ENCODE measurements at regions not wholly inside any gene's neighbourhood (a gene's known extent, or its start where the extent isn't known, plus 50 kb on each side); places are given as distances from the start of the nearest gene placed in this dataset.
"Not testable (repeated sequence)": the region's sequence is repeated elsewhere in the genome, so short reads cannot be mapped to it uniquely, and the experiment has no call there.

DNA sequence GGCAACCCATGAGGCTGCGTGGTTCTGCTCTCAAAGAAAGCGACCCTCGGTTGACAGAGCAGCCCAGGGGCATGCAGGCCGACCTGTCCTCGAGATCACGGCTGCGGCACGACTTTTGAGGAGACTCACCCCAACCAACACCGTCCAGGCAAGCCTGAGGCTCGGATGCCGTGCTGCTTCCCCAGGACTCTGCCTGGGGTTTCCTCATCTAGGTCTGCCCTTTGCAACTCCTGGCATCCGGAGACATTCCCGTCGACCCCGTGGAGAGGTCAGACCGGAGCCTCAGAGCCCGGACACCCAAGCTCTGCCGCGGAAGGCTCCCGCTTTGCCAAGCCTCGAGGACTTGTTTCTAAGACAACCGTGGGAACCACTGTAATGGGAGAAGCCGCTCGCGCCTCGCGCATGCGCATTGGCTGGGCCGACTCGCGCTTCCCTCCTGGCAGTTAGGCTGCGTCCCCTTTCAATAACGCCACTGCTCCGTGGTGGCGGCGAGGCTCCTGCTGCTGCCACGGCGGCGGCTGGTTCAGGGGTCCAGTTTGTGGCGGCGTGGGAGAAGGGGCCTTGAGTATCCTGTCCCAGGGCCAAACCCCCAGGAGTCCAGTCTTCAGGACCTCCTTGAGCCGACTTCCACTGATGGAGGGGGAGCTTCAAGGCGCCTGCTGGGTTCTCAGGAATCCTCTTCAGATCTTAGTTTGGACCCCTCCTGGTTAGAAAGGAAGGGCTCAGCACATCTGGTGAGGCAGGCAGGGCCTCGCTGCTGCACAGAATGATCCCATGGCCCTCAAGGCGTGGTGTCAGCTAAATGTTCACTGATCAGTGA lies 101.7 kb upstream of the ZNF337 start:
- not testable (repeated sequence) for DNase-seq (ENCODE audit: low spot score)

- DNase-seq (ENCODE audit: low spot score) = not testable (repeated sequence)
Measured at GRCh38 chr20:25797062-25797461, 100.4 kb upstream of the ZNF337 start.

DNA sequence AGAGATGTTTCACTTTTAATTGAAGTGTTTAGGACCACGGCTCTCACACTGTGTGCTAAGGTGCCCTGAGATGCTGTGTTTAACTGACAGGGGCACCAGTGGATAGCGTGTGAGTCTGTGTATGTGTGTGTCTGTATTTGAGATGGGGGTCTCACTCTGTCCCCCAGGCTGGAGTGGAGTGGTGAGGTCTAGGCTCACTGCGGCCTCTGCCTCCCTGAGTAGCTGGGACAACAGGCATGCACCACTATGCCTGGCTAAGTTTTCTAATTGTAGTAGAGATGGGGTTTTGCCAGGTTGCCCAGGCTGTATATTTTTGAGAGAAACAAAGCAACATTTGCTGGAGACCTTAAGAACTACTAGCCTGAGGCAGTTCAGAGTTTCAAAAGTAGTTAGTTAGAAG lies 80.6 kb upstream of the ZNF337 start:
- DNase-seq (ENCODE audit: low spot score) = not testable (repeated sequence)

DNA sequence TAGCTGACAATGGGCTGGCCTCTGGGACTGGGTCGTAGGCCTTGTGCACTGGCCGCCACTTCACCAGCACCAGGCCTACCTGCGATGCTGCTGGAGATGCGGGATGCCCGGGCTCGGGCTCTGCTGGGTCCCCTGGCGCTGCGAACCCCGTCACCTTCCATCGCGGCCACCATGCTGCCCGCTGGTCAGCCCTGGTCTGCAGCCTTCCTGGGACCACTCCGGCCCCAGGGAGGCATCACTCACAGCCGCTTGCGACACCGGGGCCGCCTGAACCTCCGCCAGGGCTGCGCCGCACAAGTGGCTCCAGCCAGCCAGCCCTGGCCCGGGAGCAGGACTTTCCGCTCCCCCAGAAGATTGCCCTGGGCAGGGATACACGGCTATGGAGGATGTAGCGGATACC lies 78.1 kb upstream of the ZNF337 start:
- DNase-seq (ENCODE audit: low spot score) = not testable (repeated sequence)

- not testable (repeated sequence) for DNase-seq (ENCODE audit: low spot score)
Measured at GRCh38 chr20:25774203-25774602, 77.5 kb upstream of the ZNF337 start.

GRCh38 chr20:25772437-25772836 lies 75.8 kb upstream of the ZNF337 start:
- not testable (repeated sequence) for DNase-seq (ENCODE audit: low spot score)

DNA sequence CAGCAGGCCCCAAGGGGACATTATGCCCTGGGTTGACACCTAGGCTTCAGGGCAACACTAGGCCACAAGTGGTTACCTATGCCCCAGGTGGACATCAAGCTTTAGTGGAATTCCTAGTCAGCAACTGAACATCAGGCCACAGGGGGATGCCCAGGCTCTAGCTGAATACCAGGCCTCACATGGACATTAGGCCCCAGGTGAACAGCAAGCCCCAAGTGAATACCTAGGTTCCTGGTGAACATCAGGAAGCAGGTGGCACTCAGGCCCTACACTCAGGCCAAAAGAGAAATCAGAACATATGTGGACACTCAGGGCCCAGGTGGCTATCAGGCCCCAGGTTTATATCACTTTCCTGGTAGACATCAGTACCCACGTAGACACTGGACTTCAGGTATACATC lies 75.2 kb upstream of the ZNF337 start:
- not testable (repeated sequence) for DNase-seq (ENCODE audit: low spot score)

GRCh38 chr20:25761596-25761995 lies 64.9 kb upstream of the ZNF337 start:
- DNase-seq (ENCODE audit: low spot score) = no peak

DNA sequence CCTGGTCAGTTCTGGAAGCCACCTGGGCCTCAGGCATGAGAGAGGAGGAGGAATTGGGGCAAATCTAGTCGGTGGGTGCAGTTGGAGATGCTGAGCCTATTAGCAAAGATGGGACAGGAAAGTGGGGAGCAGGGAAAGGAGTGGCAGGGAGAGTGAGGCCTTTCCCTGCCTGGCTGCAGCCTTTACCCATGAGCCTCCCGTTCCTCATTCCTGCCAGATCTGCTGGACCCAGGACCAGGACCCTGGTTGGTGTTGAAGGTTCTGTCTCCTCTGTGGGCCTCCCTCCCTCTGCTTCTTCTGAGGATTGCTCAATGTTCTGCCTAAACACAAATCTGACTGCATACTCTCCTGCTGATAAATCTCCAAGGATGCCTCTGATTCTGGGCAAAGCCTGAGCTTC lies 64.4 kb upstream of the ZNF337 start:
- DNase-seq (ENCODE audit: low spot score) = not testable (repeated sequence)

DNA sequence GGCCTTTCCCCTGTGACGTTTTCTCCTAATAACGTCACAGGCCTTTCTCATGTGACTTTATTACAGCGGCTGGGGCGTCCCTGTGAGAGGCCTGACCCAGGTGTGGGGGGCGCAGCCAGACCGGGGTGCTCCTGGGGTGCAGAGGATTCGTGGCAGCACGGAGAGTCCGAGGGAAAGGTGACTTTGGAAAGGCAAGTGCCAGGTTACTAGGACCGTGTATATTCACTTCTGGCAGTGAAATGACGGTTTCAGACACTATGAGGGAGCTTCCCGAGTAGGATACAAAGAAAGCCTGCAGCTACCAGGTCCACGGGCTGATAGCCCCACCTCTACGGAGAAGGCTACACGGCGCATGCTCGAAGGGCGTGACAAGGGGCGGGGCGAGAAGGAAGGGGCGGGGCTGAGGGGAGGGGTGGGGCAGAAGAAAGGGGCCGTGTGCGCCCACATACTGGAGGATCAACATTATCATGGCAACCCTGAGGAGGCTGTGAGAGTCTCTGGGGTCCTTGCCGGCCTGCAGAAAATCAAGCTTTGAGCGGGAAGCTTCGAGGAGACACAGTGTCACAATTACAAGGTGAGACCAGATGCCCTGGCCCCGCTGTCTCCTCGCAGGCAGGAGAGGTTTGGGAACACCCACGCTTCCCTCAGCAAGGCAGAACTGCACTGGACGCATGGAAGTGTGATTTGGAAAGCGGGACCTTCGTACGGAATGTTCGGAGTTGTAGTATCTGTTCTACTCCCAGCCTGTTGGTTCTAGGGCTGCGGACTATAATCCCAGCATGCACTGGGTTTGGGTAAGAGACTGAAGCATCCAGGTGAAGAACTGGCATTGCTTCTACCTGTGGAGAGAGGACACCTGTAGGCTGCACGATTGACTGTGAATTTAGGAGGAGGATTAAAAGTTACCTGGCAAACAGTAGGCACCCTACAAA lies 54.4 kb upstream of the ZNF337 start:
- DNase-seq (ENCODE audit: low spot score) = peak; percentile 79

GRCh38 chr20:25750220-25750764 lies 53.6 kb upstream of the ZNF337 start:
- DNase-seq (ENCODE audit: low spot score) = no peak

GRCh38 chr20:25749649-25750048 lies 53.0 kb upstream of the ZNF337 start:
- DNase-seq (ENCODE audit: low spot score) = no peak

Measured in AG08396 (cell line).